Caco-2 (cell line): ENCODE measurements at regions not wholly inside any gene's neighbourhood (a gene's known extent, or its start where the extent isn't known, plus 50 kb on each side); places are given as distances from the start of the nearest gene placed in this dataset.

Experiments used
- BruUV-seq: library from RNA; stranded (reverse); fragments of 400-500 nt; replicated peaks from 2 replicates; lab custom pipeline; 2021; lab: Mats Ljungman, UMichigan
- CTCF ChIA-PET: fragments of 300-600 bp; sonication (Branson Sonifier 250); formaldehyde crosslinking; loops from one replicate; lab custom pipeline; 2022; ENCODE audit warnings: antibody characterized with exemption; lab: Charles Lee
- POLR2A ChIA-PET: fragments of 300-600 bp; sonication (Branson Sonifier 250); formaldehyde crosslinking; loops from one replicate; lab custom pipeline; 2022; ENCODE audit warnings: antibody characterized with exemption; lab: Charles Lee
- DNase-seq, 2 experiments: peaks; one replicate each; pipeline versions ENCODE4 v3.0.0 to v3.0.0-alpha.2; 2020 to 2022
- H3K27me3 ChIP-seq: replicated peaks from 2 replicates; pipeline ENCODE4 v1.6.0; 2011; ENCODE audit warnings: low read length; ENCODE audit not compliant: control insufficient read depth, insufficient read depth
- H3K36me3 ChIP-seq: 2 replicates; pipeline ENCODE4 v1.5.1; 2011; ENCODE audit warnings: low read length; ENCODE audit not compliant: control insufficient read depth, insufficient read depth
- H3K4me1 ChIP-seq: fragments of 250-450 bp; sonication (Bioruptor Pico); 2 replicates; pipeline ENCODE4 v1.5.1; 2020; ENCODE audit warnings: mild to moderate bottlenecking
- H3K4me3 ChIP-seq: 2 replicates; pipeline ENCODE4 v1.5.1; 2011; ENCODE audit warnings: low read depth, mild to moderate bottlenecking, control low read depth, low read length
- H3K9me3 ChIP-seq: fragments of 250-450 bp; sonication (Bioruptor Pico); 2 replicates; pipeline ENCODE4 v1.5.1; 2020; ENCODE audit warnings: mild to moderate bottlenecking, moderate library complexity
- H3K27ac Mint-ChIP-seq: one replicate; pipeline ENCODE4 v1.8.0; 2022; ENCODE audit warnings: mixed read lengths; ENCODE audit not compliant: unreplicated experiment
- H3K27me3 Mint-ChIP-seq: one replicate; pipeline ENCODE4 v1.8.0; 2022; ENCODE audit warnings: mixed read lengths; ENCODE audit not compliant: insufficient read depth, unreplicated experiment
- H3K36me3 Mint-ChIP-seq: one replicate; pipeline ENCODE4 v1.8.0; 2022; ENCODE audit warnings: mild to moderate bottlenecking, mixed read lengths; ENCODE audit not compliant: insufficient read depth, unreplicated experiment
- H3K4me1 Mint-ChIP-seq: one replicate; pipeline ENCODE4 v1.8.0; 2022; ENCODE audit warnings: low read depth, mixed read lengths; ENCODE audit not compliant: unreplicated experiment
- H3K4me3 Mint-ChIP-seq: one replicate; pipeline ENCODE4 v1.8.0; 2022; ENCODE audit warnings: mild to moderate bottlenecking, moderate library complexity, mixed read lengths; ENCODE audit not compliant: unreplicated experiment
- H3K9me3 Mint-ChIP-seq: one replicate; pipeline ENCODE4 v1.8.0; 2022; ENCODE audit warnings: mixed read lengths; ENCODE audit not compliant: unreplicated experiment
- intact Hi-C: fragments of 100-400 bp; cut with micrococcal nuclease; formaldehyde crosslinking; loops from one replicate; pipeline ENCODE4 v1.10.0; 2022; ENCODE audit not compliant: unreplicated experiment
- TF ChIP-seq, protein P1 (sequence below), 2 experiments: fragments of 200-600 bp in 1 of 2; IDR thresholded peaks; 1 replicate in 1 of 2; 2 replicates in 1 of 2; pipeline versions ENCODE4 v1.5.1 to v1.8.0; 2011 to 2022; ENCODE audit warnings: antibody characterized with exemption in 1 of 2, control low read depth in 1 of 2, inconsistent platforms in 1 of 2, low read depth in 1 of 2, low read length in 1 of 2, mild to moderate bottlenecking in 1 of 2, moderate library complexity in 1 of 2; ENCODE audit not compliant: insufficient read depth in 1 of 2, severe bottlenecking in 1 of 2, unreplicated experiment in 1 of 2

DNA sequence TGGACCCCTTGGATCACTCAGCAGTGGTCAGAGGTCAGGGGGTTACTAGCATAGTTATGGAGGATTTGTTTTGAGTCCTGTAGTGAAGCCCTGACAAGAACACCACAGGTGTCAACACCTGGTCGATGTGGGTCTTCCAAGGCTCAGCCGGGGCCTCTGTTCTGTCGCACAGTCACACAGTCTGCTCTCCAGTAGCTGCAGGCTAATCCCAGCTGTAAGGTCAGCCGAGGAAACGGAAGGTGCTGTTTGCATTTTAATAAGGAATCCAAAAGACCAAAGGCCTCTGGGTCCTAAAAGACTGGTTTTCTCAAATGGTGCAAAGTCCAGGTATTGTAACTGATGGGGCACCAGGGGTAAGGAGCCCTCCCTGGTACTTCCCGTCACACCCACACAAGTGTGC, 71.7 kb downstream of the RPLP1 start:
- no peak overlapping the region for H3K4me3 ChIP-seq
- DNase-seq, result peak; percentile 33 to 49
- peaks cover 10% of the 10 kb centered on the region; the same call in 1 of the 2 replicates for H3K4me1 ChIP-seq
- ChIA-PET POLR2A (no interaction called here), CTCF (interaction anchor here (1.0 to 1.2 kb wide), 2 partner anchors 30 to 67 kb away, joined by 3 read pairs; no protein-coding TSS in a partner anchor)
- H3K9me3 Mint-ChIP-seq, result no peaks in the 10 kb centered on the region
- no peak overlapping the region for H3K27ac Mint-ChIP-seq
- no peak overlapping the region for H3K4me3 Mint-ChIP-seq
- H3K36me3 Mint-ChIP-seq, result no peaks in the 10 kb centered on the region
- H3K36me3 ChIP-seq, result no peaks in the 10 kb centered on the region
- intact Hi-C loops, result loop anchor here (2.0 to 5.0 kb wide), 5 partner anchors 38 to 128 kb away; no protein-coding TSS in a partner anchor
- no peaks in the 10 kb centered on the region for H3K27me3 Mint-ChIP-seq
- no peaks in the 10 kb centered on the region for H3K27me3 ChIP-seq
- TF ChIP-seq, protein P1, sequence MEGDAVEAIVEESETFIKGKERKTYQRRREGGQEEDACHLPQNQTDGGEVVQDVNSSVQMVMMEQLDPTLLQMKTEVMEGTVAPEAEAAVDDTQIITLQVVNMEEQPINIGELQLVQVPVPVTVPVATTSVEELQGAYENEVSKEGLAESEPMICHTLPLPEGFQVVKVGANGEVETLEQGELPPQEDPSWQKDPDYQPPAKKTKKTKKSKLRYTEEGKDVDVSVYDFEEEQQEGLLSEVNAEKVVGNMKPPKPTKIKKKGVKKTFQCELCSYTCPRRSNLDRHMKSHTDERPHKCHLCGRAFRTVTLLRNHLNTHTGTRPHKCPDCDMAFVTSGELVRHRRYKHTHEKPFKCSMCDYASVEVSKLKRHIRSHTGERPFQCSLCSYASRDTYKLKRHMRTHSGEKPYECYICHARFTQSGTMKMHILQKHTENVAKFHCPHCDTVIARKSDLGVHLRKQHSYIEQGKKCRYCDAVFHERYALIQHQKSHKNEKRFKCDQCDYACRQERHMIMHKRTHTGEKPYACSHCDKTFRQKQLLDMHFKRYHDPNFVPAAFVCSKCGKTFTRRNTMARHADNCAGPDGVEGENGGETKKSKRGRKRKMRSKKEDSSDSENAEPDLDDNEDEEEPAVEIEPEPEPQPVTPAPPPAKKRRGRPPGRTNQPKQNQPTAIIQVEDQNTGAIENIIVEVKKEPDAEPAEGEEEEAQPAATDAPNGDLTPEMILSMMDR (IDR thresholded peaks at IDR 0.05; ENCODE audit: insufficient read depth in 1 of 2, low read depth in 1 of 2, low read length in 1 of 2, severe bottlenecking in 1 of 2, unreplicated experiment in 1 of 2), result no peak
- no peaks in the 10 kb centered on the region for H3K9me3 ChIP-seq
- no TSS peak for BruUV-seq
- no peaks in the 10 kb centered on the region for H3K4me1 Mint-ChIP-seq

- Mint-ChIP-seq H3K27me3 (no peaks in the 10 kb centered on the region), H3K4me1 (no peaks in the 10 kb centered on the region), H3K27ac (no peak overlapping the region), H3K9me3 (no peaks in the 10 kb centered on the region), H3K4me3 (no peak overlapping the region), H3K36me3 (no peaks in the 10 kb centered on the region)
- no TSS peak for BruUV-seq
- no peak overlapping the region for H3K4me3 ChIP-seq
- TF ChIP-seq, protein P1 (IDR thresholded peaks at IDR 0.05; ENCODE audit: insufficient read depth in 1 of 2, low read depth in 1 of 2, low read length in 1 of 2, severe bottlenecking in 1 of 2, unreplicated experiment in 1 of 2), result no peak
- intact Hi-C loops, result loop anchor here (2.0 to 5.0 kb wide), 5 partner anchors 37 to 127 kb away; no protein-coding TSS in a partner anchor
- no peaks in the 10 kb centered on the region for H3K36me3 ChIP-seq
- H3K27me3 ChIP-seq, result no peaks in the 10 kb centered on the region
- no peak for DNase-seq
- peaks cover 10% of the 10 kb centered on the region; the same call in 1 of the 2 replicates for H3K4me1 ChIP-seq
- ChIA-PET CTCF (interaction anchor here (1.0 to 1.2 kb wide), 2 partner anchors 29 to 67 kb away, joined by 3 read pairs; no protein-coding TSS in a partner anchor), POLR2A (no interaction called here)
- H3K9me3 ChIP-seq, result no peaks in the 10 kb centered on the region
Measured at GRCh38 chr15:69524814-69525213, 72.2 kb downstream of the RPLP1 start.

DNA sequence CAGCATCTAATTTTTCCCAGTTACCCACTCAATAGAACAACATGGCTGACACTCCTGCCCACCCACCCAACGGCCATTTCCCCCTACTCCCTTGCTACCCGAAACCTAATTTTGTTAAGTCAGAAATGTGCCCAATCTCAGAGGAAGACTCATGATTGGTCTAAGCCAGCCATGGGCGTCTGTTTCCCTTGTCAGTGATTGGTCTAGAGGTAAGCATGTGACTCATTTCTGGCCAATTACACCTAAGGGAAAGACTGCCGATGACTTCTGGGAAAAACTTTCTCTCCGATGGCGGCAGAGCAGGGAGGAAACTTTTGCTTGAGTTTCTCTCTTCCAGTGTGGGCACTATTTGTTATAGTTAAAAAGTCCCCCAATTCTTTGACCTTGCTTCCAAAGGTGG, 72.9 kb downstream of the RPLP1 start:
- DNase-seq, result no peak
- Histone ChIP-seq H3K4me1 (peaks cover 10% of the 10 kb centered on the region; the same call in 1 of the 2 replicates), H3K9me3 (no peaks in the 10 kb centered on the region), H3K27me3 (no peaks in the 10 kb centered on the region), H3K4me3 (no peak overlapping the region), H3K36me3 (no peaks in the 10 kb centered on the region)
- TF ChIP-seq, protein P1 (IDR thresholded peaks at IDR 0.05; ENCODE audit: insufficient read depth in 1 of 2, low read depth in 1 of 2, low read length in 1 of 2, severe bottlenecking in 1 of 2, unreplicated experiment in 1 of 2), result no peak
- POLR2A ChIA-PET, result no interaction called here
- H3K27me3 Mint-ChIP-seq, result no peaks in the 10 kb centered on the region
- intact Hi-C loops, result loop anchor here (2.0 kb wide), 1 partner anchor 77 kb away; no protein-coding TSS in a partner anchor
- no peaks in the 10 kb centered on the region for H3K9me3 Mint-ChIP-seq
- BruUV-seq, result no TSS peak
- H3K4me3 Mint-ChIP-seq, result no peak overlapping the region
- no peaks in the 10 kb centered on the region for H3K36me3 Mint-ChIP-seq
- H3K27ac Mint-ChIP-seq, result no peak overlapping the region
- H3K4me1 Mint-ChIP-seq, result no peaks in the 10 kb centered on the region
- CTCF ChIA-PET, result interaction anchor here (1.2 kb wide), 1 partner anchor 66 kb away, joined by 3 read pairs; no protein-coding TSS in a partner anchor
